ENCODE measurements at regions not wholly inside any gene's neighbourhood (a gene's known extent, or its start where the extent isn't known, plus 50 kb on each side); places are given as distances from the start of the nearest gene placed in this dataset.

DNA sequence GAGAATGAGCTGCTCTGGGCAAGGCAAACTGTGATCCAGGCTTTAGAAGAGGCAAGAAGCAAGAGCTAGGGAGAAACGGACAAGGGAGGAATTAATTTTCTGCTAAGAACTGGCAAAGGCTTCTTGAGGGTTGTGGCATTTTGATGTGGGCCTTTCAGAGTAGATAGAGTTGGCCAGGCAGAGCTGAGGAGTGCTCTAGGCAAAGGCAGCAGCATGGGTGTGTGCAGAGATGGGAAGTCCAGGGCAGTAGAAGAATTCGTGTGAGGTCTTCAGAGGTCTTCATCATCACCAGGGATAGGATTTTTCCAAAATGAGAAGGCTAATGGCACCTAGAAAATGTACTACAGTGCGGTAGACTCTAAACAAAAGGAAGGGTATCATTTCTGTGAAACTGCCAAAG, 237.8 kb downstream of the LTN1 start:
- H3K4me3 ChIP-seq (ENCODE audit: insufficient read depth, low read length, poor library complexity, severe bottlenecking) = no peak overlapping the region
- no peaks in the 10 kb centered on the region for H3K9me2 ChIP-seq (replicated peaks; ENCODE audit: insufficient read depth, low read length)
- H2AFZ ChIP-seq (ENCODE audit: low read depth, low read length, severe bottlenecking) = no peak overlapping the region
- H3K36me3 ChIP-seq (ENCODE audit: low read length) = no peaks in the 10 kb centered on the region
- H3K9ac ChIP-seq (ENCODE audit: low read length) = no peak overlapping the region
- no peaks in the 10 kb centered on the region for H3F3A ChIP-seq (ENCODE audit: insufficient read depth)
- no peak overlapping the region for H3K27ac ChIP-seq (ENCODE audit: low read depth, low read length)
- H4K20me1 ChIP-seq (ENCODE audit: low read depth, low read length) = no peaks in the 10 kb centered on the region
- no peaks in the 10 kb centered on the region for H3K27me3 ChIP-seq (ENCODE audit: low read length)
- H3K9me3 ChIP-seq (ENCODE audit: insufficient read depth, low read length) = no peaks in the 10 kb centered on the region
- H3K4me2 ChIP-seq (ENCODE audit: low read depth, low read length, poor library complexity, severe bottlenecking) = no peak overlapping the region
- H3K79me2 ChIP-seq (ENCODE audit: insufficient read depth, low read length) = no peaks in the 10 kb centered on the region
- TF ChIP-seq EZH2phosphoT487 (conservative IDR thresholded peaks at IDR 0.05; ENCODE audit: low read length) = no peak
- TF ChIP-seq, protein P1, sequence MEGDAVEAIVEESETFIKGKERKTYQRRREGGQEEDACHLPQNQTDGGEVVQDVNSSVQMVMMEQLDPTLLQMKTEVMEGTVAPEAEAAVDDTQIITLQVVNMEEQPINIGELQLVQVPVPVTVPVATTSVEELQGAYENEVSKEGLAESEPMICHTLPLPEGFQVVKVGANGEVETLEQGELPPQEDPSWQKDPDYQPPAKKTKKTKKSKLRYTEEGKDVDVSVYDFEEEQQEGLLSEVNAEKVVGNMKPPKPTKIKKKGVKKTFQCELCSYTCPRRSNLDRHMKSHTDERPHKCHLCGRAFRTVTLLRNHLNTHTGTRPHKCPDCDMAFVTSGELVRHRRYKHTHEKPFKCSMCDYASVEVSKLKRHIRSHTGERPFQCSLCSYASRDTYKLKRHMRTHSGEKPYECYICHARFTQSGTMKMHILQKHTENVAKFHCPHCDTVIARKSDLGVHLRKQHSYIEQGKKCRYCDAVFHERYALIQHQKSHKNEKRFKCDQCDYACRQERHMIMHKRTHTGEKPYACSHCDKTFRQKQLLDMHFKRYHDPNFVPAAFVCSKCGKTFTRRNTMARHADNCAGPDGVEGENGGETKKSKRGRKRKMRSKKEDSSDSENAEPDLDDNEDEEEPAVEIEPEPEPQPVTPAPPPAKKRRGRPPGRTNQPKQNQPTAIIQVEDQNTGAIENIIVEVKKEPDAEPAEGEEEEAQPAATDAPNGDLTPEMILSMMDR (IDR thresholded peaks at IDR 0.05; ENCODE audit: insufficient read depth, low read length, poor library complexity, severe bottlenecking) = no peak

DNA sequence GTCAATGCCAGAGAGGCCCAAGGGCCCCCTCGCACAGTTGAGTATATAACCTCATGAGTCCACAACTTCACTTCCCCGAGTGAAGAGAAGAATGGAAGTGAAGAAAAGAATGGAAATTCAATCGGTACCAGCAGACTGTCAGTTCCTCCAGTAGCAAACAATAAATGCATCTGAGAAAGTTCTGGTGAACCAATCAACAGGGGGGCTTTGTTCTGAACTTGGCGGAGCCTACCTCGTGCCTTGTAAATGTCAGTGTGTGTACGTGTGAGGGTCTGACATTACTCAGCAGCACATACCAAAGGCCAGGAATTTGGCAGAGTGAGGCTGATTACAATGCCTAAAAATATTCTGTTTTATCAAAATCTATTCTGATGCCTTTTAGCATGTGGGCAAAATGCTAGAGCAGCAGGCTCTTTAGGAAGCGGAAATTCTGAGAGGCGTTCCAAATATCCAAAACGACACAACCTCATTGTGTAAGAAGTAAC, 238.5 kb downstream of the LTN1 start:
- Histone ChIP-seq H2AFZ (ENCODE audit: low read depth, low read length, severe bottlenecking) (no peak overlapping the region), H3K9ac (ENCODE audit: low read length) (no peak overlapping the region)
- TF ChIP-seq EZH2phosphoT487 (conservative IDR thresholded peaks at IDR 0.05; ENCODE audit: low read length) = no peak
- TF ChIP-seq, protein P1 (IDR thresholded peaks at IDR 0.05; ENCODE audit: insufficient read depth, low read length, poor library complexity, severe bottlenecking) = no peak

DNA sequence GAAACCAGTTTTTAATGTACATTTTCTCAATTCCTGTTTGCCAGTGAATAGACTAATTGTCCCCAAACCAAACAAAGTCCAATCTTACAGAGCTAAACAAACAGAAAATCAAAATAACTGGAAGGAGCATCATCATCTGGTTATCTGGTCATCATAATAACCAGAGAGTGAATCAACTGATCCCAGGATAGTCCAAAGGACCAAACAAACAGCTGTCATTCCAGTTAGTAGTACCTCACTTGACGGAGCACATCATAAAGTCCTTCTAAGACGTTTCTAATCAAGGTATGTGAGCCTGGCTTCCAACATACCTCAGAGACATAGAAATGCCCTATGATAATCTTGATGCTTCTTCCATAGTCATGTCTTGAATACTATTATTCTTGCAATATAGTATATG, 240.5 kb downstream of the LTN1 start:
- Histone ChIP-seq H3K9me2 (replicated peaks; ENCODE audit: insufficient read depth, low read length) (no peaks in the 10 kb centered on the region), H3F3A (ENCODE audit: insufficient read depth) (no peaks in the 10 kb centered on the region), H4K20me1 (ENCODE audit: low read depth, low read length) (no peaks in the 10 kb centered on the region), H3K9me3 (ENCODE audit: insufficient read depth, low read length) (no peaks in the 10 kb centered on the region), H3K36me3 (ENCODE audit: low read length) (no peaks in the 10 kb centered on the region), H3K27me3 (ENCODE audit: low read length) (no peaks in the 10 kb centered on the region), H3K4me2 (ENCODE audit: low read depth, low read length, poor library complexity, severe bottlenecking) (no peak overlapping the region), H3K79me2 (ENCODE audit: insufficient read depth, low read length) (no peaks in the 10 kb centered on the region), H2AFZ (ENCODE audit: low read depth, low read length, severe bottlenecking) (no peak overlapping the region), H3K27ac (ENCODE audit: low read depth, low read length) (no peak overlapping the region), H3K9ac (ENCODE audit: low read length) (no peak overlapping the region), H3K4me3 (ENCODE audit: insufficient read depth, low read length, poor library complexity, severe bottlenecking) (no peak overlapping the region)
- TF ChIP-seq, protein P1 (IDR thresholded peaks at IDR 0.05; ENCODE audit: insufficient read depth, low read length, poor library complexity, severe bottlenecking) = no peak
- no peak for TF ChIP-seq EZH2phosphoT487 (conservative IDR thresholded peaks at IDR 0.05; ENCODE audit: low read length)

More for the DNA sequence above, 238.5 kb downstream of the LTN1 start:
- Histone ChIP-seq H3K9me2 (replicated peaks; ENCODE audit: insufficient read depth, low read length) (no peaks in the 10 kb centered on the region), H3K4me2 (ENCODE audit: low read depth, low read length, poor library complexity, severe bottlenecking) (no peak overlapping the region), H3K27me3 (ENCODE audit: low read length) (no peaks in the 10 kb centered on the region), H3K36me3 (ENCODE audit: low read length) (no peaks in the 10 kb centered on the region), H3K9me3 (ENCODE audit: insufficient read depth, low read length) (no peaks in the 10 kb centered on the region), H3F3A (ENCODE audit: insufficient read depth) (no peaks in the 10 kb centered on the region), H3K79me2 (ENCODE audit: insufficient read depth, low read length) (no peaks in the 10 kb centered on the region), H3K4me3 (ENCODE audit: insufficient read depth, low read length, poor library complexity, severe bottlenecking) (no peak overlapping the region), H4K20me1 (ENCODE audit: low read depth, low read length) (no peaks in the 10 kb centered on the region), H3K27ac (ENCODE audit: low read depth, low read length) (no peak overlapping the region)
